ENCODE measurements at regions not wholly inside any gene's neighbourhood (a gene's known extent, or its start where the extent isn't known, plus 50 kb on each side); places are given as distances from the start of the nearest gene placed in this dataset.
A peak's percentile ranks its signal among the peaks of the same experiment; 100 is the strongest.

DNA sequence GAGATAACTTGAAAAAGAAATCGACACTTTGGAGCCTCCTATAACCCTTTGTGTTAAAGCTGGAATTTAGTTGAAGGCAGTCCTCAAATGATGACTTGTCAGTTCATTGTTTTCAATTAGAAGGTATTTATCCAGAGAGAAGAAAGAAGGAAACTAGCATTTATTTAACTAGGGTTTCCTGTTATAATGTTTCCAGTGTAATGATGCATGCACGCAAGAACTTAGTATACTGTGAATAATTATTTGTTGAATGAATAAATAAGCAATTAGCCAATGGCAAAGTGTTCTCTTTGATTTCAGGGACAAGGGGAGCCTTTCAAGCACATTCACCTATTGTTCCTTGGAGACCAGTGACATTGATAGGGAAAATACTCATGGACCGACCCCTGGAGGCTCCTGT lies 307.4 kb downstream of the KLF5 start:
- no peak for DNase-seq

- peak; percentile 48 for DNase-seq
Observed at GRCh38 chr13:73365681-73366080, 306.9 kb downstream of the KLF5 start.

DNA sequence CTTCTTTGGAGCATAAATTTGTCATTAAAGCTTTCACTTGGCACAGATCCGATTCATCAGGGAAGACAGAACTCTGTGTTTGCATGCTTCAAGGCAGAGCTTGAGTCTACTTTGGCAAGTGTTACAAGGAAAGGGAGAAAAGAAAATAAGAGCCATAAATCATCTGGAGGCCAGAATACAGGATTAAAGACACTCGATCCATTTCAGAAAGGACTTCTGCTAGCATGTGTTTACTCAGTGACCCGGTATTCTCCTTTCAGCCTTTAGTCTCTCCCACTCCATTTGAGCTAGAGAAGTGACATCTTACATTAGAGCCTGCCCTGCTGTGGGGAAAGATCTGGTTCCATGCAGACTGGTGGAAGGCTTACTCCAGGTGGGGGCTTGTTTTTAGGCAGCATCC lies 306.4 kb downstream of the KLF5 start:
- DNase-seq = peak; percentile 48

GRCh38 chr13:73364736-73365135 lies 305.9 kb downstream of the KLF5 start:
- DNase-seq = no peak

- DNase-seq = no peak
Observed at GRCh38 chr13:73358606-73359095, 299.8 kb downstream of the KLF5 start.

DNA sequence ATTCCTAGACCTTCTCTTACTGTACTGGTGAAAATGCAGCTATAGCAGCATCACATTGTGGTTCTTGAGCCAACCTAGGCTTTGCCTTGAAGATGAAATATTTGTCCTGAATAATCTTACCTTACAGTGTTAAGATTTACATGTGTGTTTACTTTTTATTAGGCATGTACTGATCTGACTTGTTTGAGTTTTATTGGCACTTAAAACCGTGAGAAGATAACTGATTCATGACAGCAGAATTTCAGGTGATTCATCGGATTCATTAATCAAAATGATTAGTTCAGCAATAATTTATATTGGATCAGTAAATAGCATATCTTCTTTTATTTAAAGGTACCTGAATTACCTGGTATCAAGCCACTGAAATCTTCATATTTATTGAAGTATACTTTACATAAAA lies 296.3 kb downstream of the KLF5 start:
- DNase-seq = no peak

DNA sequence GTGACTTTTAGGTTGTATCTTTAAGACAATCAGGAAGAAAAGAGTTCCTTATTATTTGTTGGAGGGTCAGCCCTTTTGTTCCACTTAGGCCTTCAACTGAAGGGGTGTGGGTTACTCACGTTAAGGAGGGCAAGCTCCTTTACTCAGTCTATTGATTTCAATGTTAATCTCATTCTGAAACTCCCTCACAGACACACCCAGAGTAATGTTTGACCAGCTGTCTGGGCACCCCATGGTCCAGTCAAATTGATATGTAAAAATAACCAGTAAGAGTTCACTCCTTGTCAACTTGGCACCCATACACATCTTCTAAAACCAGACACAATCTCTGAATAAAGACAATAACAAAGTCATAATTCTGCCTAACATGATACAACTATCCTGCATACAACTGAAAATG lies 292.9 kb downstream of the KLF5 start:
- DNase-seq = no peak

GRCh38 chr13:73341748-73342147 lies 282.9 kb downstream of the KLF5 start:
- no peak for DNase-seq

GRCh38 chr13:73340069-73340468 lies 281.3 kb downstream of the KLF5 start:
- DNase-seq = no peak

- no peak for DNase-seq
Observed at GRCh38 chr13:73339086-73339485, 280.3 kb downstream of the KLF5 start.

DNA sequence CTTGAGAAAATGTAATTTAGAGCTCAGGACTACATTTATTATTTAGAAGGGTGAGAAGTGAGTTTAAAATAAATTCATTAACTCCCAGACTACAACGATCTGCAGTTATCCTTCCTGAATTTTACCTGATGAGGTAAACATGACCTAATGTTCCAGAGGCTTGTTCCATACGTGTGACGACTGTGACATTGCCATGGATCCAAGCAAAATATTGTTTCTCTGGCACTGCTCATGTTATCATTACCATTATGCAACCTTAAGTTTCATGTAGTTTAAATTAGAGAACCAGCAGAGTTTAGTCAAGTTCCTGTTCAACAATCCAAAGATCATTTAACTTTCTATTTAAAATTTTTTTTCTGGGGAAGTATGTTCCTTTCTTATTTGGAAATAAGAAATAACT lies 279.6 kb downstream of the KLF5 start:
- DNase-seq = no peak

DNA sequence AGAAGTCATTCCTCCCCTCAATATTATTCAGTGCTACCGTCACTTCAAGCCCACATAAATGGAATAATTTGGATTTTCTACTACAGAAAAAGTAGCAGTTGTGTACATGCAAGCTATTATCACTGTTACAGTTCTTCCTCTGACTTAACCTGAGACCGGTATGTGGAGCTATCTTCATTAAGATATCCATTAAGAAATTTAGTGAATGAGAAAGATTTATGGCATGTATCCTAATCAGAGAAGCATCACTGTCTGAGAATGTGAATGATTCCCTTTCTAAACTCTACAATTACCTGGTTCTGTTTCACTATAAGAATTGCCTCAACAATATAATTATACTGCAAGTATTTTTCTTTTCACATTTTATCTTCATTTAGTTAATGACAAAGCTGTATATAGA lies 278.7 kb downstream of the KLF5 start:
- DNase-seq = no peak

DNA sequence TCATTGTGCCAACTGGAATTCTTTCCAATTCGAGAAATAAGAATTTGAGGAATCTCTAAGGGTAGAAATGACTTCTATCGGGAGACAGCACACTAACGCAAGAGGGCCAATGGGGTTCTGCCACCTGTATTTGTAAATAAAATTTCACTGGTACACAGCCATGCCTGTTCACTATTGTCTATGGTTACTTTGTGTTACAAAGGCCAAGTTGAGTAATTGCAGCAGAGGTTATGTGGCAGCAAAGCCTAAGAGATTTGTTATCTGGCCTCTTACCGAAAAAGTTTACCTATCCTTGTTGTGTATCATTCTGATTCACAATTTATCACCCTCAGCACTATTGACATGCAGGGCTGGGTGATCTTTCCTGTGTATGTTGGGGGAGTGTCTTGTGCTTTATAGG lies 278.0 kb downstream of the KLF5 start:
- DNase-seq = no peak

DNA sequence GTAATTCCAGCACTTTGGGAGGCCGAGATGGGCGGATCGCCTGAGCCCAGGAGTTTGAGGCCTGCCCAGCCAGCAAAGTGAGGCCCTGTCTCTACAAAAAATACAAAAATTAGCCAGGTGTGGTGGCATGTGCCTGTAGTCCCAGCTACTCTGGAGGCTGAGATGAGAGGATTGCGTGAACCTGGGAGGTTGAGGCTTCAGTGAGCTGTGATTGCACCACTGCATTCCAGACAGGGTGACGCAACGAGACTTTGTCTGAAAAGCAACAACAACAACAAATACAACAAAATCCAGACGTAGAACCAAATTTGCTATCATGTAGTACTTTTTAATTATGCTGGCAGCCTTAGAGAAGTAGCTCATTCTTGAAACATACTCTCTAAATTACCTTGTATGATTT lies 277.1 kb downstream of the KLF5 start:
- DNase-seq = no peak

DNA sequence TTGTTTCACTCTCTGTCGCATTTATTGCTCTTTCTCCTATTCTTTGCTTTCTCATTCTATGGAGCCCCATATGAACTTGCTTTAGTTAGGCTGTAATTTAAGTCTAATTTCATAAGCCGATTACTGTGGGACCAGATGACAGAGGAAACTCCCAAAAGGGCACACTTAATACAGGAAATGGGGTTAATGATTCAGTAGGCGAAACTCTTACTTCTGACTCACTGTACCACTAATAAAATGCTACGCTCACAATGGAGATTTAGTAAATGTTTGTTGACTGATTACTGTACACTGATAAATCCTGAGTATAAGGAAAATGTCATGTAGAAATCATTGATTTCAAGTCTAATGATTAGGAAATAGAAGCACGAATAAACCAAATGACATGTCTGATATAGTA lies 276.4 kb downstream of the KLF5 start:
- no peak for DNase-seq

DNA sequence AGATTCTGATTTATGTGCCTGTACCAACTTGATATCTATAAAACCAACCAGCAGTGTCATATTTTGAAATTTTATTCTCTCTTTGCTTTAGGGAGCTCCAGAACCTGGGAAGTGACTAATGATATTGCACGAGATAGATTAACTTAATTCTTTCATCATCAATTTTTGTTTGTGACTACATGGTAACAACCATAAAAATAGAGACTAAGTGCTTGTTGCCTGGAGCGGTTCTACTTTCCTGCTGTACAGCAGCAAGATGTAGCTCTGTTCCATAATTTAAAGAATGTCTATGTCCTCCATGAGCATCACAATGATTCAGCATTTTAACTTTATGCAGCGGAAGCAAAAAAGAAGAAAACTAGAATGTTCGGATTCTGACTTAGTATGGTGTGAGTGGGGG lies 275.6 kb downstream of the KLF5 start:
- DNase-seq = no peak

- no peak for DNase-seq
Observed at GRCh38 chr13:73331556-73331955, 272.8 kb downstream of the KLF5 start.

- no peak for DNase-seq
Observed at GRCh38 chr13:73329355-73329754, 270.6 kb downstream of the KLF5 start.

DNA sequence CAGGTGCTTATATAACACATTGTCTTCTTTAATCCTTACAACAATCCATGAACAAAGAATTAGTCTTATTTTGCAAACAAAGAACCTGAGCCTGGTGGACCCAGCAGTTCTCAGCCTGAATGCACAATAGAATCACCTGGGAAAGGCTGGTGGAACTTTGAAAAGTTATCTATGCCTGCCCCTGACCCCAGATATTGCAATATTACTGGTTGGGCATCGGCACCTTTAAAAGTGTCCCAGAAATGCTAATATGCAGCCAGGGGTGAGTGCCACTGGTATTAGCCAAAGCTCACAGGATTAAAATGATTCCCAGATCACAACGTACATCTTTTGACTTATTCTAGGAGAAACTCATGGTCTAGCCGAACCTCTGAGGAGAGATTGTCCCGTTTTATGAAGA lies 268.8 kb downstream of the KLF5 start:
- no peak for DNase-seq

DNA sequence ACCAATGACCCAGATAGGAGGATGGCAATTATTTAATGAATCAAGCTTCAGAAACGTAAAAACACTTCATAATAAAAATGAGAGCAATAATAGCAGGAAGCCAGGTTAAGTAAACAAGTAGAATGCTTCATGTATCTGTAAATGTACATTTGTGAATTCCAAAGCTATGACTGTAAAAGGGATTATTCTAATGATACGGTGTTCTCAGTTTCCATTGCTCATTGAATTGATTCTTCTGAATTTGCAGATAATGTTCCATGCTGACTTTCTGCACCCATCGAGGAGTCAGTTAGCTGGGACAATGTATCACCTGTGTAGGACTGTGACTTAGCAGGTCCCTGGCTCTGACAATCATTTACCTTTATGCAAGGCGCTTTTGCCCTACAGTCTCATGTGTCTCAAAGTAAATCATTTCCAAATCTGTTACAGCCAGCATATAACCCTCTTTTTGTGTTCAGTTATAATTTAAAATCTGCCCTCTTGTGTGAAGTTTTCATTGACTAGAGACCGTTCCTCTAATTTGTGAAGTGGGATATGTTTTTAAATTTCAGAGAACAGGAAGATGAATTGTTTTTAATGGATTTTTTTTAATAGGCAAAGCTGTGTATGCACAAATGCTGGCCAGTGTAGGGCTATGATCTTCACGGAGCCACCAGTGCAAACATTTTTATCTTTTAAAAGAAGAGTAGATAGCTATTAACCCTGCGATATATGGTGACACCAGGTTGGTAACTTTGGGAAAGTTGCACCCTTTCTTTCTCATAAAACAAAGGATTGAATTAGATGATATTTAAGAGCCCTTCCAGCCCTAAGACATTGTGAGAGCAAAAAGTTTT lies 267.1 kb downstream of the KLF5 start:
- no peak for DNase-seq

- no peak for DNase-seq
Observed at GRCh38 chr13:73324842-73325722, 266.3 kb downstream of the KLF5 start.

DNA sequence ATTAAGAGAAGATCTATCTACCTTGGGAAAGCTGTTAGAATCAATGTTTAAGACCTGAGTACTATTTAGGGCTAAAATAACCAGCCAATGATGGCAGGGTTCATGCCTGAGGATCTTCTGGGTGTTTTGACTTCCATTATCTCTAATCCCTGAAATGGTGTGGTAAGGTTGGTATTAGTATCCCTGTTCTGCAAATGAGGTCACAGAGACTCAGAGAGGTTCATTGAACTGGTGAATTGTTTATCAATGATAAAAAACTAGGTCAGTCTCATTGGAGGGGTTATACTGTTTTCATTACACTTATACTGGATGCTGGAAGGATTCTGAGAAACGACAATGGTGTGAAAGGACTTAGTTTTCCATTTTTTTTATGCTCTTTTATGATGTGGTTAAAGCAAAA lies 264.8 kb downstream of the KLF5 start:
- DNase-seq = no peak

- peak; percentile 7 for DNase-seq
Observed at GRCh38 chr13:73321043-73321442, 262.2 kb downstream of the KLF5 start.

DNA sequence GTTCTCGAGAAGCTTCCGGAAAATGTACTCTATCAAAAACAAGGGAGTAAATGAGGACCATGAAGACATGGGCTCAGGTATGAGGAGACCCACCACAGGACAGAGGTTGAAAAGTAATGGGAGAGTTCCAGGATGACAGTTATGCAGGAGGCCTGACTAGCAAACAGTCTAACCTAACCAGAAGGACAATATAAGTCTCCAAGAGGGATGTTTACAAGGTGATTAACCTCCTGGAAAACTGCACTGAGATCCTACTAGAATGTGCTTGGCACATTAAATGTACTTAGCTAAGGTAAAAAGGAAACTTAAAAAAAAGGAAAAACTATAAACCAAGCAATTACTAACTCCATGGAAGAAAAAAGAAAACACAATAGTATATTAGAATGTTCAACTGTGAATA lies 258.3 kb downstream of the KLF5 start:
- DNase-seq = no peak
